ENCODE measurements at regions not wholly inside any gene's neighbourhood (a gene's known extent, or its start where the extent isn't known, plus 50 kb on each side); places are given as distances from the start of the nearest gene placed in this dataset.
"Not testable (repeated sequence)": the region's sequence is repeated elsewhere in the genome, so short reads cannot be mapped to it uniquely, and the experiment has no call there.

GRCh38 chr6:48713612-48714011 lies 602.6 kb upstream of the PTCHD4 start:
- H3K4me3 ChIP-seq (ENCODE audit: low read length): no peak overlapping the region
- DNase-seq (ENCODE audit: low read depth, low spot score): no peak

GRCh38 chr6:48706310-48706709 lies 595.3 kb upstream of the PTCHD4 start:
- no peak for DNase-seq (ENCODE audit: low read depth, low spot score)
- no peak overlapping the region for H3K4me3 ChIP-seq (ENCODE audit: low read length)

GRCh38 chr6:48701572-48701971 lies 590.6 kb upstream of the PTCHD4 start:
- H3K4me3 ChIP-seq (ENCODE audit: low read length): no peak overlapping the region
- DNase-seq (ENCODE audit: low read depth, low spot score): no peak

DNA sequence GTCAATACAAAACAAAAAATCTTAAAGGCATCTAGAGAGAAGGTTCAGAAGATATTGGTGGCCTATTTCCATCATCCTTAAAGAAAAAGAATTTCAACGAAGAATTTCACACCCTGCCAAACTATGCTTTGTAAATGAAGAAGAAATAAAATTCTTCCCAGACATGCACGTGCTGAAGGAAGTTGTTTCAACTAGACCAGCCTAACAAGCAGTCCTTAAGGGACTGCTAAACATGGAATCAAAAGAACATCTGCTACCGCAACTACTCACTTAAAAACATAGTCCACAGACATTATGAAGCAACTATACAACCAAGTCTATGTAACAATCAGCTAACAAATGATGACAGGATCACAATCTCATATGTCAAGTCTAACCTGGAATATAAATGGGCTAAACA lies 584.9 kb upstream of the PTCHD4 start:
- no peak for DNase-seq (ENCODE audit: low read depth, low spot score)

GRCh38 chr6:48691420-48691819 lies 580.4 kb upstream of the PTCHD4 start:
- no peak for DNase-seq (ENCODE audit: low read depth, low spot score)
- no peak overlapping the region for H3K4me3 ChIP-seq (ENCODE audit: low read length)

More for the DNA sequence above, 584.9 kb upstream of the PTCHD4 start:
- H3K4me3 ChIP-seq (ENCODE audit: low read length): no peak overlapping the region

GRCh38 chr6:48689498-48689897 lies 578.5 kb upstream of the PTCHD4 start:
- no peak overlapping the region for H3K4me3 ChIP-seq (ENCODE audit: low read length)

GRCh38 chr6:48678390-48678789 lies 567.4 kb upstream of the PTCHD4 start:
- no peak overlapping the region for H3K4me3 ChIP-seq (ENCODE audit: low read length)
- no peak for DNase-seq (ENCODE audit: low read depth, low spot score)

More at GRCh38 chr6:48689498-48689897, 578.5 kb upstream of the PTCHD4 start:
- DNase-seq (ENCODE audit: low read depth, low spot score): no peak

GRCh38 chr6:48671505-48671904 lies 560.5 kb upstream of the PTCHD4 start:
- no peak overlapping the region for H3K4me3 ChIP-seq (ENCODE audit: low read length)
- no peak for DNase-seq (ENCODE audit: low read depth, low spot score)

GRCh38 chr6:48670546-48670945 lies 559.5 kb upstream of the PTCHD4 start:
- no peak for DNase-seq (ENCODE audit: low read depth, low spot score)
- H3K4me3 ChIP-seq (ENCODE audit: low read length): no peak overlapping the region

DNA sequence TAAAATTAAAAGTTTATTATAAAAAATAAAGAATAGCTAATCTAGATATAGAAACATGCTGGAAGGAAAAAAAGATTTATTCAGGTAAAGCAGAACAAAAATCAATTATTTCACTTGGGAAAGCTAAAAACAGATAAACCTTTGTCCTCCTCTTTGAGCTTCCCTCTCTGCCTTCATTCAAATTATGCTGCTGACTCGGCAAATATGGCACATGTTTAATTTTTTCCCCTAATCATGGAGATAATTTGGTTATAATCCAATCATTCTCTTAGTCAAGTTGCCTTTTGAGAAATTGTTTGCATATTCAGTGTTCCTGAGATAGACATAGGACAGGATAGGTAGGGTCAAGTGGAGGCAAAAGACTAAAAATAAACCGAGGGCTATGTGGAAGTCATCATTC lies 556.8 kb upstream of the PTCHD4 start:
- no peak overlapping the region for H3K4me3 ChIP-seq (ENCODE audit: low read length)
- DNase-seq (ENCODE audit: low read depth, low spot score): no peak

- no peak for DNase-seq (ENCODE audit: low read depth, low spot score)
These were observed 553.8 kb upstream of the PTCHD4 start for GRCh38 chr6:48664826-48665225.

DNA sequence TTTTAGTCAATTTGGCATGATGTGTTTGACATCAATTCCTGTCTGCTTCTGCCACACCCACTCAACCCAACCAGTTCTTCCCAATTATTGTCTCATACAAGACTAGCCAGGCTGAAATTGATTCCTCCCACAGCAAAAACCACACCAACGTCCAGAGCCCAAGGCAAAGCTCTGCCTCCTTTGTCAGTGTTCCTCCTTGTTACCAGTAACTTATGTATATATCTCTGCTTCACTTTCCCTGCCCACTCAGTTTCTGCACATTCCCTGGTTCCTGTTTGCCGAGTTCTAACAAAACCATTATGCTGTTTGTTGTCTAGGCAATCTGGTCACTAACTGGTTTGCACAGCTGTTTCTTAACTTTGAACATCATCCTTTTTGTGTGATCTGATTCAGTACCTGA lies 547.9 kb upstream of the PTCHD4 start:
- no peak for DNase-seq (ENCODE audit: low read depth, low spot score)
- H3K4me3 ChIP-seq (ENCODE audit: low read length): no peak overlapping the region

More at GRCh38 chr6:48664826-48665225, 553.8 kb upstream of the PTCHD4 start:
- H3K4me3 ChIP-seq (ENCODE audit: low read length): no peak overlapping the region

DNA sequence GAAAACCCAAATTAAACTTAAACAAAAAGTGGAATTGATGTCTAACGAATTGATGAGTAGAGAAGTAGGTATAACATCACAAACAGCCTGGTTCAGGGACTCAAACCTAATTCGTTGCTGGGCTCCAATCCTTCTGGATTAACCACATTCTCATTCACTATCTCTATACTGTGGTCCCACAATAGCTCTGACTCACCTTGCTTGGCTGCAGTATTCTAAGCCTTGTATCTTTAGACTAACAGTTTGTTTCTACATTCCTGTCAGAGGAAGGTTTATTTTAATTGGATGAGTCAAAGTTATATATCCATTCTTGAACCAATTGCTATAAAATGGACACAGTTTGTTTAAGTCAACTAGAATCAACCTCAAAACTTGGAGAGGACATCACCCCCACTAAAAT lies 530.5 kb upstream of the PTCHD4 start:
- DNase-seq (ENCODE audit: low read depth, low spot score): no peak

GRCh38 chr6:48638796-48639195 lies 527.8 kb upstream of the PTCHD4 start:
- not testable (repeated sequence) for DNase-seq (ENCODE audit: low read depth, low spot score); H3K4me3 ChIP-seq (ENCODE audit: low read length)

More for the DNA sequence above, 530.5 kb upstream of the PTCHD4 start:
- no peak overlapping the region for H3K4me3 ChIP-seq (ENCODE audit: low read length)

- DNase-seq (ENCODE audit: low read depth, low spot score): no peak
- H3K4me3 ChIP-seq (ENCODE audit: low read length): no peak overlapping the region
These were observed 519.5 kb upstream of the PTCHD4 start for GRCh38 chr6:48630511-48630910.

DNA sequence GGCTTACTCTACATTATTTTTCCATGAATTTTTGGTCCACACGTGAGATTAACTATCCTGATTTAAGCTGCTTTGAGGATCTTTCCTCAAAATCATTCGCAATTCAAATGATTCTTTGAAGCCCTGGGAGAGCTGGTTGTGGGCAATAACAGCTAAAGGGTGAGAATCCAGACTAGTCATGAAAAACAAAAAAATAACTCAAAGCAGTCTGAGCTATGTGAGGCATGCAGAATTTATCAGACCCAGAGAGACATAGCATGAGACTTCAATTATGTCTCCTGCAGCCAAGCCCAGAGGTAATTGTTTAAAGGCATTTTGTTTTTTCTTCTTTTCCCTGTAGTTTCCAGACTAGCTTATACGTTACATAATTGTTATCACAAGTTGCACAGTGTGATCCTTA lies 517.3 kb upstream of the PTCHD4 start:
- H3K4me3 ChIP-seq (ENCODE audit: low read length): no peak overlapping the region
- no peak for DNase-seq (ENCODE audit: low read depth, low spot score)

GRCh38 chr6:48626421-48626820 lies 515.4 kb upstream of the PTCHD4 start:
- no peak overlapping the region for H3K4me3 ChIP-seq (ENCODE audit: low read length)
- no peak for DNase-seq (ENCODE audit: low read depth, low spot score)

DNA sequence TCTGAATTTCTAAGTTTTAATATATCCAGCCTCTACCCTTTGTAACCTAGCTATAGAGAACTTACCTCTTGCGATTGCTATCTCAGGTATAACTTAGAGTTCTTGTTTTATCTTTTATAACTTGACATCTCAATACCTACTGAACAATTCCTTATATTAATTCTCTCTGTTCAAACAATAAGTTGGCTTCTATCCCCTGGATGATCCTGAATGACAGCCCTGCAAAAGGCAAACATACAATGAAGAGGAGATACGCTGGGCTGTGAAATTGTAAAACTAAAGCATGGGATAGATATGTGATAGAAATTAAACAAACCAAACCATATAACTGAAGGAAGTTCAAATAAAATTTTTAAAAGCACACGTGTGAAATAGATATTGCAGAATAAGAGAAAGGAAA lies 513.6 kb upstream of the PTCHD4 start:
- no peak for DNase-seq (ENCODE audit: low read depth, low spot score)
- no peak overlapping the region for H3K4me3 ChIP-seq (ENCODE audit: low read length)

DNA sequence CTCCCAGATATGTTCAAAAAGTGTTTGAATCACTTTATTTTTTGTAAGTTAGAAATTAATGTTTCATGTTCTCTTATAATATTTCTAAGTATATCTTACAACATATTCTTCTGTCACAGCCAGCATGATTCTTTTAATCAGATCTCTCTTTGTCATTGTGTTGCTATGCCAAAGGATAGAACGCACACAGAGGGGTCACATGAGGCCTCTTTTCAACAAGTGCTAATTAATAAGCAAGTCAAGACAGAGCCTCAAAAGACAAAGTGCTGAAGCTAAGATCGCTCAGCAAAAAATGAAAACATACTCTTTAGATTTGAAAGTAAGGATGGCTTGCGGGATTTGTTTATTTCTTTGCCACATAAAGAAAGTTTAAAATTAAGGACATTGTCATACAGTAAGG lies 508.8 kb upstream of the PTCHD4 start:
- no peak for DNase-seq (ENCODE audit: low read depth, low spot score)
- H3K4me3 ChIP-seq (ENCODE audit: low read length): no peak overlapping the region

GRCh38 chr6:48615041-48615440 lies 504.0 kb upstream of the PTCHD4 start:
- DNase-seq (ENCODE audit: low read depth, low spot score): no peak

GRCh38 chr6:48614326-48614725 lies 503.3 kb upstream of the PTCHD4 start:
- no peak for DNase-seq (ENCODE audit: low read depth, low spot score)

More at GRCh38 chr6:48615041-48615440, 504.0 kb upstream of the PTCHD4 start:
- no peak overlapping the region for H3K4me3 ChIP-seq (ENCODE audit: low read length)

More at GRCh38 chr6:48614326-48614725, 503.3 kb upstream of the PTCHD4 start:
- H3K4me3 ChIP-seq (ENCODE audit: low read length): no peak overlapping the region

Data from Jurkat, Clone E6-1 (cell line).